ENCODE measurements at regions not wholly inside any gene's neighbourhood (a gene's known extent, or its start where the extent isn't known, plus 50 kb on each side); places are given as distances from the start of the nearest gene placed in this dataset.

DNA sequence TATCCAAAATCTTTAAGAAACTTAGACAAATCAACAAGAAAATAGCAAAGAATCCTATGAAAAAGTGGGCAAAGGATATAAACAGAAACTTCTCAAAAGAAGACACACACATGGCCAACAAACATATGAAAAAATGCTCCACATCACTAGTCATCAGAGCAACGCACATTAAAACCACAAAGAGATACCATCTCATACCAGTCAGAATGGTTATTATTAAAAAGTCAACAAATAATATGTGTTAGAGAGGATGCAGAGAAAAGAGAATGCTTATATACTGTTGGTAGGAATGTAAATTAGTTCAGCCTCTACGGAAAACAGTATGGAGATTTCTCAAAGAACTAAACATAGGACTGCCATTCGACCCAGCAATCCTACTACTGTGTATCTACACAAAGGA, 212.0 kb upstream of the DTNBP1 start:
- no peaks in the 10 kb centered on the region for H4K20me1 ChIP-seq (ENCODE audit: insufficient read depth, low read length)
- H2AFZ ChIP-seq (ENCODE audit: low read length), result no peak overlapping the region
- H3K4me2 ChIP-seq (ENCODE audit: low read length), result no peak overlapping the region
- no peaks in the 10 kb centered on the region for H3K9me3 ChIP-seq (ENCODE audit: low read length)
- no peaks in the 10 kb centered on the region for H3K79me2 ChIP-seq (ENCODE audit: insufficient read depth, low read depth, low read length)
- no TSS peak for BruUV-seq (replicated peaks)
- POLR2A ChIA-PET, result interaction anchor here (0.6 to 2.1 kb wide), 6 partner anchors 8 to 294 kb away, joined by 3 to 4 read pairs (median 4); no protein-coding TSS in a partner anchor
- TF ChIP-seq, protein P1, sequence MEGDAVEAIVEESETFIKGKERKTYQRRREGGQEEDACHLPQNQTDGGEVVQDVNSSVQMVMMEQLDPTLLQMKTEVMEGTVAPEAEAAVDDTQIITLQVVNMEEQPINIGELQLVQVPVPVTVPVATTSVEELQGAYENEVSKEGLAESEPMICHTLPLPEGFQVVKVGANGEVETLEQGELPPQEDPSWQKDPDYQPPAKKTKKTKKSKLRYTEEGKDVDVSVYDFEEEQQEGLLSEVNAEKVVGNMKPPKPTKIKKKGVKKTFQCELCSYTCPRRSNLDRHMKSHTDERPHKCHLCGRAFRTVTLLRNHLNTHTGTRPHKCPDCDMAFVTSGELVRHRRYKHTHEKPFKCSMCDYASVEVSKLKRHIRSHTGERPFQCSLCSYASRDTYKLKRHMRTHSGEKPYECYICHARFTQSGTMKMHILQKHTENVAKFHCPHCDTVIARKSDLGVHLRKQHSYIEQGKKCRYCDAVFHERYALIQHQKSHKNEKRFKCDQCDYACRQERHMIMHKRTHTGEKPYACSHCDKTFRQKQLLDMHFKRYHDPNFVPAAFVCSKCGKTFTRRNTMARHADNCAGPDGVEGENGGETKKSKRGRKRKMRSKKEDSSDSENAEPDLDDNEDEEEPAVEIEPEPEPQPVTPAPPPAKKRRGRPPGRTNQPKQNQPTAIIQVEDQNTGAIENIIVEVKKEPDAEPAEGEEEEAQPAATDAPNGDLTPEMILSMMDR (conservative IDR thresholded peaks at IDR 0.05; ENCODE audit: low read length), result no peak
- no peak for TF ChIP-seq EZH2phosphoT487 (IDR thresholded peaks at IDR 0.05; ENCODE audit: borderline replicate concordance, low read depth, low read length)
- no peaks in the 10 kb centered on the region for H3K4me1 ChIP-seq (ENCODE audit: insufficient read depth, low read length, poor library complexity, severe bottlenecking)
- H3K4me3 ChIP-seq (ENCODE audit: low read depth, low read length, poor library complexity, severe bottlenecking), result no peak overlapping the region
- no peak overlapping the region for H3K27ac ChIP-seq (ENCODE audit: low read depth, low read length, poor library complexity, severe bottlenecking)
- H3K36me3 ChIP-seq (ENCODE audit: insufficient read depth, low read length), result no peaks in the 10 kb centered on the region
- no peaks in the 10 kb centered on the region for H3K9me2 ChIP-seq (ENCODE audit: insufficient read depth, low read length)
- CTCF ChIA-PET (ENCODE audit: unreplicated experiment), result no interaction called here
- intact Hi-C loops (cut with micrococcal nuclease; ENCODE audit: unreplicated experiment), result no loop called here
- DNase-seq (ENCODE audit: low spot score), result no peak

DNA sequence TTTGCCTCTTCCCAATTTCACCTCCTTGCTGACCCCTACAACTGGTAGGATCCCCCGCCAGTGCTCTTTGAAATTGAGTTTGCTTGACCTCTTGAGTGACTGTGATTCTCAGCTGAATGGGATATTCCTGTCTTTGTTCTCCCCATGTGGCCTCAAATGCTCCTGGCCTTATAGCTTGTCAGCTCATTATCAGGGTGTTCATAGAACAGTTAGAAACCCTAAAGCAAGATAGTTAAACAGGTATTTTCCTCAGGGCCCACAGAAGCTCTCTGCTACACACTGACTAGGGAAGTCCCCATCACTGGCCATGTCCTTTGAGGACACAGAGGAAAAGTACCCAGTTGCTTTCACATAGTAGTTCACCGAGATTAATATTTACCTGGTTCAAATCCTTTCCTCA, 211.5 kb upstream of the DTNBP1 start:
- H3K36me3 ChIP-seq (ENCODE audit: insufficient read depth, low read length), result no peaks in the 10 kb centered on the region
- H3K4me3 ChIP-seq (ENCODE audit: low read depth, low read length, poor library complexity, severe bottlenecking), result no peak overlapping the region
- no peaks in the 10 kb centered on the region for H3K9me2 ChIP-seq (ENCODE audit: insufficient read depth, low read length)
- BruUV-seq (replicated peaks), result no TSS peak
- no peak overlapping the region for H2AFZ ChIP-seq (ENCODE audit: low read length)
- ChIA-PET POLR2A (interaction anchor here (0.6 to 2.1 kb wide), 6 partner anchors 8 to 295 kb away, joined by 3 to 4 read pairs (median 4); no protein-coding TSS in a partner anchor), CTCF (ENCODE audit: unreplicated experiment) (no interaction called here)
- no peaks in the 10 kb centered on the region for H3K79me2 ChIP-seq (ENCODE audit: insufficient read depth, low read depth, low read length)
- TF ChIP-seq EZH2phosphoT487 (IDR thresholded peaks at IDR 0.05; ENCODE audit: borderline replicate concordance, low read depth, low read length), result no peak
- TF ChIP-seq, protein P1 (conservative IDR thresholded peaks at IDR 0.05; ENCODE audit: low read length), result no peak
- no peaks in the 10 kb centered on the region for H3K9me3 ChIP-seq (ENCODE audit: low read length)
- no peaks in the 10 kb centered on the region for H3K4me1 ChIP-seq (ENCODE audit: insufficient read depth, low read length, poor library complexity, severe bottlenecking)
- no peaks in the 10 kb centered on the region for H4K20me1 ChIP-seq (ENCODE audit: insufficient read depth, low read length)
- intact Hi-C loops (cut with micrococcal nuclease; ENCODE audit: unreplicated experiment), result no loop called here
- H3K27ac ChIP-seq (ENCODE audit: low read depth, low read length, poor library complexity, severe bottlenecking), result no peak overlapping the region
- DNase-seq (ENCODE audit: low spot score), result no peak
- H3K4me2 ChIP-seq (ENCODE audit: low read length), result no peak overlapping the region

DNA sequence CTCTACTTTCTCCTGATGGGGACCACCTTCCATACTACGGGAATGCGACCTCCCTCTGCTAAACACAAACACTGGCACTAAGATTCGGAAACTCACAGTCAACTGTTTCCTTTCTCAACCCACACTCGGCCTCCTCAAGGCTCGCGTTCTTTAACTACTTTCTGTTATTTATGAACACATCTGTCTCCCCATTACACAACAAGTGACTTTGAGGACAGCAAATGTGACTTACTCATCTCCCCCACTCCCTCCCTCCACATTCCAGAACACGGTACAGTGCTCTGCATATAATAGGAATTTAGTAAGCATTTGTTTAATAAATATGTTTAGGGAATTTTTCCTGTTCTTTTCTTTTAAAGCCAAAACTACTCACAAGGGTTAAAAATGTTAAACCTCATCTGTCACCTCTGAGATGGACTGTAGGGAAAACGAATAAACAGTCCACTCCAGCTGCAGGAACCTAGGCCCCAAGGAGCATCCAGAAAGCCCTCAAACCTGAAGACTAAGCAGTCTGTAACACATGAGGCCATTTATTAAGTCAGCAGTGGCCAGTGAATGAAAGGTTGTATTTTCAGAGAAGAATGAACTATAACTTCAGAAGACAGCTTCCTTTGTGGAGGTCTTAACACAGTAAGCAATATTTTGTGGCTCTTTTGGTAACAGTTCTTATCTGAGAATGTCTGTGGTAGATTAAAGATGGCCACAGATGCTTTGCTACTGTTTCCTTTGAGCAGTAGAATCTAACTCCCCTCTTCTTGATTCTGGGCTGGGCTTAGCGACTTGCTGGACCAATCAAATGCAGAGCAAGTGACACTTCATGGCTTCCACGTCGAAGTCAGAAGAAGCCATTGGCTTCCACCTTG, 209.6 kb upstream of the DTNBP1 start:
- no peak overlapping the region for H3K4me2 ChIP-seq (ENCODE audit: low read length)
- intact Hi-C loops (cut with micrococcal nuclease; ENCODE audit: unreplicated experiment), result no loop called here
- BruUV-seq (replicated peaks), result no TSS peak
- no peak overlapping the region for H2AFZ ChIP-seq (ENCODE audit: low read length)
- CTCF ChIA-PET (ENCODE audit: unreplicated experiment), result no interaction called here
- TF ChIP-seq EZH2phosphoT487 (IDR thresholded peaks at IDR 0.05; ENCODE audit: borderline replicate concordance, low read depth, low read length), result no peak
- TF ChIP-seq, protein P1 (conservative IDR thresholded peaks at IDR 0.05; ENCODE audit: low read length), result no peak
- H3K27ac ChIP-seq (ENCODE audit: low read depth, low read length, poor library complexity, severe bottlenecking), result no peak overlapping the region
- H3K36me3 ChIP-seq (ENCODE audit: insufficient read depth, low read length), result no peaks in the 10 kb centered on the region
- no peaks in the 10 kb centered on the region for H3K4me1 ChIP-seq (ENCODE audit: insufficient read depth, low read length, poor library complexity, severe bottlenecking)
- no peaks in the 10 kb centered on the region for H3K79me2 ChIP-seq (ENCODE audit: insufficient read depth, low read depth, low read length)
- H3K9me3 ChIP-seq (ENCODE audit: low read length), result no peaks in the 10 kb centered on the region
- H3K9me2 ChIP-seq (ENCODE audit: insufficient read depth, low read length), result no peaks in the 10 kb centered on the region
- no peak overlapping the region for H3K4me3 ChIP-seq (ENCODE audit: low read depth, low read length, poor library complexity, severe bottlenecking)
- POLR2A ChIA-PET, result interaction anchor here (0.9 kb wide), 1 partner anchor 1799 kb away, joined by 3 read pairs; no protein-coding TSS in a partner anchor
- no peaks in the 10 kb centered on the region for H4K20me1 ChIP-seq (ENCODE audit: insufficient read depth, low read length)
- DNase-seq (ENCODE audit: low spot score), result no peak

Data from OCI-LY7 (cell line).